Fibroblast of skin of right quadriceps (primary cell): ENCODE measurements at regions not wholly inside any gene's neighbourhood (a gene's known extent, or its start where the extent isn't known, plus 50 kb on each side); places are given as distances from the start of the nearest gene placed in this dataset.

Source experiments
- DNase-seq: peaks from one replicate; pipeline ENCODE4 v3.0.0-alpha.2; 2013

GRCh38 chr6:120211955-120212792 lies 862.6 kb upstream of the MAN1A1 start:
- DNase-seq = peak; percentile 1

GRCh38 chr6:120202878-120203277 lies 853.3 kb upstream of the MAN1A1 start:
- no peak for DNase-seq

GRCh38 chr6:120200853-120201252 lies 851.3 kb upstream of the MAN1A1 start:
- no peak for DNase-seq

- DNase-seq = peak; percentile 53
Measured at GRCh38 chr6:120198033-120198432, 848.5 kb upstream of the MAN1A1 start.

GRCh38 chr6:120186080-120186479 lies 836.5 kb upstream of the MAN1A1 start:
- DNase-seq = no peak

- no peak for DNase-seq
Measured at GRCh38 chr6:120173250-120173649, 823.7 kb upstream of the MAN1A1 start.

- DNase-seq = no peak
Measured at GRCh38 chr6:120164531-120164930, 815.0 kb upstream of the MAN1A1 start.

- DNase-seq = no peak
Measured at GRCh38 chr6:120157873-120158272, 808.3 kb upstream of the MAN1A1 start.

GRCh38 chr6:120147071-120147871 lies 797.7 kb upstream of the MAN1A1 start:
- DNase-seq = no peak

- DNase-seq = no peak
Measured at GRCh38 chr6:120141601-120142000, 792.0 kb upstream of the MAN1A1 start.

- no peak for DNase-seq
Measured at GRCh38 chr6:120137492-120137891, 787.9 kb upstream of the MAN1A1 start.

- DNase-seq = no peak
Measured at GRCh38 chr6:120129228-120129627, 779.7 kb upstream of the MAN1A1 start.

- no peak for DNase-seq
Measured at GRCh38 chr6:120122401-120122800, 772.8 kb upstream of the MAN1A1 start.

GRCh38 chr6:120116343-120116742 lies 766.8 kb upstream of the MAN1A1 start:
- no peak for DNase-seq

GRCh38 chr6:120112980-120113379 lies 763.4 kb upstream of the MAN1A1 start:
- DNase-seq = no peak

- DNase-seq = no peak
Measured at GRCh38 chr6:120111001-120111400, 761.4 kb upstream of the MAN1A1 start.

- no peak for DNase-seq
Measured at GRCh38 chr6:120108061-120108795, 758.7 kb upstream of the MAN1A1 start.

GRCh38 chr6:120103618-120104017 lies 754.1 kb upstream of the MAN1A1 start:
- DNase-seq = no peak

GRCh38 chr6:120096696-120097260 lies 747.2 kb upstream of the MAN1A1 start:
- DNase-seq = peak; percentile 1

GRCh38 chr6:120083186-120083585 lies 733.6 kb upstream of the MAN1A1 start:
- DNase-seq = no peak

GRCh38 chr6:120077489-120077888 lies 727.9 kb upstream of the MAN1A1 start:
- peak; percentile 4 for DNase-seq

GRCh38 chr6:120058410-120058809 lies 708.8 kb upstream of the MAN1A1 start:
- DNase-seq = no peak

- no peak for DNase-seq
Measured at GRCh38 chr6:120056085-120056484, 706.5 kb upstream of the MAN1A1 start.
